Suppressor macrophage treated with lipopolysaccharide for 1 hour (primary cell): ENCODE measurements at regions not wholly inside any gene's neighbourhood (a gene's known extent, or its start where the extent isn't known, plus 50 kb on each side); places are given as distances from the start of the nearest gene placed in this dataset.
"Not testable (repeated sequence)": the region's sequence is repeated elsewhere in the genome, so short reads cannot be mapped to it uniquely, and the experiment has no call there.

Source experiments
- DNase-seq, 3 donors: peaks; one replicate each; pipeline ENCODE4 v3.0.0-alpha.2; 2020 to 2022

DNA sequence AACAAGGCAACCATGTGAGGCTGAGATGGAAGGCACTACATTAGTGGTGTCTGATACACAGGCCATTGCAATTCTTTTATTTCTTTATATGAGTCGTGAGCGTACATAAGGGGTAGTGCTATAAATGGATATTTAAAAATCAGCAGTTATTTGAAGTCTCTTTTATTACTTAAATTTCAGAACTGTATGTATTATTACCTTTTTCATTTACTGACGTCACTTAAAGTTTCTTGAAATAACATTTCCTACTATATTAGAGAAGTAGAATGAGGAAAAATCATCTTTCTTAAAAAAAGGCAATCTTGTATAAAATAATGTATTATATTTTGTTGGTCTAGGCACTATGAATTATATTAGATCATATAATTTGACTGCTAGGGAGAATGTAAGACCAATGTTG is 280.9 kb upstream of the CYLC2 start:
- DNase-seq: no peak

DNA sequence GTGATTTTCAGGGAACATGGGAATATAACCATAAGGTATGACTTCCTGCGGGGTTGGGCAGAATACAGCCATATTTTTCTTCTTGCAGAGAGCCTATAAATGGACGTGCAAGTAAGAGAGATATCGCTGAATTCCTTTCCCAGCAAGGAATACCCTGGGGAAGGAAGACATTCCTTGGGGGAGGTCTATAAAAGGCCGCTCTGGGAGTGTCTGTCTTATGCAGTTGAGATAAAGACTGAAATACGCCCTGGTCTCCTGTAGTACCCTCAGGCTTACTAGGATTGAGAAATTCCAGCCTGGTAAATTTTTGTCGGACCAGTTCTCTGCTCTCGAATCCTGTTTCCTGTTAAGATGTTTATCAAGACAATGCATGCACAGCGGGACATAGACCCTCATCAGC is 282.2 kb upstream of the CYLC2 start:
- not testable (repeated sequence) for DNase-seq

DNA sequence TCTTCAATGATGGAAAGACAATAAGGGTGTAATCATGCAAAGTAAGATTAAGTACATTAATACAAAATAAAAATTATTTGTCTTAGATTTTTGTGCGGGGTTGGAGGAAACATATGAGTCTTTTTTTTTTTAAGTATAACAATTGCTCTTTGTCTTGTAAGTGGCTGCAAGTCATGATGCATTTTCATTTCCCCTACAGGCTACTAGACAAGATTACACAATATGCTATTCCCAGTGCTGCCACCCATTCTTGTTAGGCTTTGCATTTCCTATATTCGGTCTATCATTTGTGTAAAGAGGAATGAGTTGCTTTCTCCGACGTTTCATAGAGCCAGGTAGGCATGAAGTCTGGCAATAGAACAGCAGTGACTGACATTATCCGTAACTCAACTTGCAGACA is 294.2 kb upstream of the CYLC2 start:
- DNase-seq: no peak

DNA sequence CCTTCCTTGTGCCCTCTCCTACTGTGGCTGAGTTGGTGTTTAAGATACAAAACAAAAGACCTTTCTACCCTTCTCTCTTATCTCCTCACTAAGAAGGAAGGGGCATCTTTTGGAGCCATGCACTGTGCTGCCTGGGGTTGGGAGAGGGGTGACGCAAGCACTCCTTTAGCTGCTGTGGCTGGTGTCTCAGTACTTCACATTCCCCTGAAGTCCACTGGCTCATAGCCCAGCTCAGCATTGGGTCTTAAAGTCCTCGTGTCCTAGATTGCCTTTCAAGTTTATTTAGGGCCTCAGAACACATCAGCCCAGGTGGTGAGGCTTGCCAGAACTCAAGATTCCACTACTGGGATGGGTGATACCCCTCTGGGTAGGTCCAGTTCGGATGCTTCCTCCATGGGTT is 325.9 kb upstream of the CYLC2 start:
- DNase-seq: no peak

DNA sequence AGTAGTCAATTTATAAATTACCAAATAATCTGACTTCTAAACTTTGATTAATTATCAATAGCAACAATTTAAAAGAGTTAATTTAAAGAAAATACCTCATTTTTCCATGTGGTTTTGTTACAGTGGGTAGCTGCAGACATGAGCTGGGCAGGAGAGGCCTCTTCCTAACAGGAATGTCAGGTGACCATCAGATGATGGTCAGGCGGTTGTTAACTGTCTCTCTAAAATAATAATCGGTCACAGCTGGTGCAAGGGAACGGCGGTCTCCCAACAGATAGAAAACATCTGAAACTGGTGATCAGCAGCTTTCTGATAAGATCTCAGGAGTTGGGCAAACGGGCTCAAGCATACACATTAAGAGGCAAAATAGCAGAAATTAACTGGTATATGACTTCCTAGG is 342.7 kb upstream of the CYLC2 start:
- no peak for DNase-seq

DNA sequence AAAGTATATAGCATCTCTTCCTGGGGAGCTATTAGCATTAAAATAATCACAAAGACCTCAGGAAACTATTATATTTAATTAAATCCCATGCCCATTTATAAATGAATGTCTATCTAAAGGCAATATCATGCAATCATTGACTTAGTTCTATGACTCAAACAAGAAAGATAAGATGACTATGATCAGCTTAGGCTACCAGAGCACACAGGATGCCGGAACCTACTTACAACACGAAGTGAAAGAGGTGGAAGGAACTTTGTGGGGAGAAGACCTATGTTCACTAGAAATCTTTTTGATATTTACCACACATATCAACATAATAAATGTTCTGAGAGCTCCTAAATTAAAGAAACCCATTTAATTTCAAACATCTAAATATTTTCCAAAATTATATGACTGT is 344.2 kb upstream of the CYLC2 start:
- DNase-seq: no peak

DNA sequence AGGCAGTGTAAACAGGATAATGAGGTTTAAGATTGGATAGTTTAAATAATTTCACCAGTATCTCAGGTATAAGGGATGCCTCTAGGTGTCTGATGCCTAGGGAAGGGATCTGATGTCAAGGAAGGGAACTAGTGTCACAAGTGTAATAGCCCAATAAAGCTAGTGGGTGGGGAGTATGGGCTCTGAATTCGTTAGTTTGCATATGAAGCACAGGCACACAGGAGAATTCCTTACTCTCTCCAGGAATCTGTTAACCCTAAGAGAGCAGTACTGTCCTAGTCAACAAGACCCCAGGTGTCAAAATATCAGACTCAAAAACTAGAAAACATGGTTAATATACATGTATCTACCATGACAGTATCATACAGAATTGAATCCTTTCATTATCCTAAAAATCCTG is 352.5 kb upstream of the CYLC2 start:
- DNase-seq: no peak

DNA sequence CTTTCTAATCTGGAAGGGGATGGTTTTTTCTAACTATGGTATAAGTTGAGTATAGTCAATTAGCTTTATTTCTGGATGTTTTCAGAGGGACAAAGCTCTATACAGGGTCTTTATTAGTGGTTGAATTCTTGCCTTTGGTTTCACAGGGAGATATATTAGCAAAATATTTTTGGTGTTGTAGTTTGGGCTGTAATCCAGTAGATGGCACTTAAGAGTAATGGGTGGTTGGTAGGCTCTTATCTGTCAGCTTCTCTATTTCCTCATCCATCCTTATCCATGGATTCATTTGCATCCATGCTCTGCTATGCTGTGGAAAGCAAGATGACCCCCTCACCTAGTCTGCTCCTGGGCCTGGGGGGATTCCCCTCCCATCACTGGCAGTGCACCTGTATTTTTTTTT is 363.6 kb upstream of the CYLC2 start:
- DNase-seq: peak; percentile 5 to 27 (median 22)

DNA sequence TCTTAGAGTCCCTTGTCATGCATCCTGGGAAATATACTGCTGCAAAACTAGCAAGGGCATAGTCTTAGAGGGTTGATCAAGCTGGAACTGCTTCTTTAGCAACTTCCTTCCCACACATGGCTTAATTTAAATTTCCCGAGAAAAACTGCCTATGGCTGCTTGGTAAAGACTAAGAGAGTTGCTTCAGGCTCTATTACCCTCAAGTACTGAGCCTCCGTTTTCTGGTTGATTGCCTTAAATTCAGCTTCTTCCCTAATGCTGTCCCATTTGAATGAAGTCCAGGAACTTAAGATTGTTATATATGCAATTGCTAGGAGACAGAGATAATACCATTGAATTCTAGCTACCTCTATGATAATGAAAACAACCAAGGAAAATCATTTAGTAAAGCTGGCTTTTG is 385.7 kb upstream of the CYLC2 start:
- no peak for DNase-seq

DNA sequence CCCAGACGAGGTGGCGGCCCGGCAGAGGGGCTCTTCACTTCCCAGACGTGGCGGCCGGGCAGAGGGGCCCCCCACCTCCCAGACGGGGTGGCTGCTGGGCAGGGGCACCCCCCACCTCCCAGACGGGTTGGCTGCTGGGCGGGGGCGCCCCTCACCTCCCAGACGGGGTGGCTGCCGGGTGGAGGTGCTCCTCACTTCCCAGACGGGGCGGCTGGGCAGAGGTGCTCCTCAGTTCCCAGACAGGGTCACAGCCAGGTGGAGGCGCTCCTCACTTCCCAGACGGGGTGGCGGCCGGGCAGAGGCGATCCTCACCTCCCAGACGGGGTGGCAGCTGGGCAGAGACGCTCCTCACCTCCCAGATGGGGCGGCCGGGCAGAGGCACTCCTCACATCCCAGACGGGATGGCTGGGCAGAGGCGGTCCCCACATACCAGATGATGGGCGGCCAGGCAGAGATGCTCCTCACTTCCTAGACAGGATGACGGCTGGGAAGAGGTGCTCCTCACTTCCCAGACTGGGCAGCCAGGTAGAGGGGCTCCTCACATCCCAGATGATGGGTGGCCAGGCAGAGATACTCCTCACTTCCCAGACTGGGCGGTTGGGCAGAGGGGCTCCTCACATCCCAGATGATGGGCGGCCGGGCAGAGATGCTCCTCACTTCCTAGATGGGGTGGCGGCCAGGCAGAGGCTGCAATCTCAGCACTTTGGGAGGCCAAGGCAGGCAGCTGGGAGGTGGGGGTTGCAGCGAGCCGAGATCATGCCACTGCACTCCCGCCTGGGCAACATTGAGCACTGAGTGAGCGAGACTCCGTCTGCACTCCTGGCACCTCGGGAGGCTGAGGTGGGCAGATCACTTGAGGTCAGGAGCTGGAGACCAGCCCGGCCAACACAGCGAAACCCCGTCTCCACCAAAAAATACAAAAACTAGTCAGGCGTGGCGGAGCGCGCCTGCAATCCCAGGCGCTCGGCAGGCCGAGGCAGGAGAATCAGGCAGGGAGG is 391.6 kb upstream of the CYLC2 start:
- DNase-seq: not testable (repeated sequence)

DNA sequence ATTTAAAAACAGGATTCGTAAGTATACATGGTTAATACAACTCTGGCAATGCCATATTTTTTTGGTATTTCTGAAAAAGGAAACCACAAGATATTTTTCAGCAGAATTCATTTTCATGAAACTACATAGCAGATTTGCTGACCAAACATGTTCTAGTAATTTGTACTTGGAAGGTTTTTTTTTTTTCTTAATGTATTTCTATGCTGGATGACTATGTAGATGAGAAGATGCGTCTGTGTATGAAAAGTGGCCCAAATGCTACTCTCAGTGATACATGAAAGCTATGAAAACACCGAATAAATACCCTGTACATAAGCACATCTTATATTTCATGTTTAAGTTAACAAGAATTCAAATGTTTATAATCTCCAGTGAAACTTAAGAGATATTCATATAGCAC is 400.9 kb upstream of the CYLC2 start:
- DNase-seq: no peak

DNA sequence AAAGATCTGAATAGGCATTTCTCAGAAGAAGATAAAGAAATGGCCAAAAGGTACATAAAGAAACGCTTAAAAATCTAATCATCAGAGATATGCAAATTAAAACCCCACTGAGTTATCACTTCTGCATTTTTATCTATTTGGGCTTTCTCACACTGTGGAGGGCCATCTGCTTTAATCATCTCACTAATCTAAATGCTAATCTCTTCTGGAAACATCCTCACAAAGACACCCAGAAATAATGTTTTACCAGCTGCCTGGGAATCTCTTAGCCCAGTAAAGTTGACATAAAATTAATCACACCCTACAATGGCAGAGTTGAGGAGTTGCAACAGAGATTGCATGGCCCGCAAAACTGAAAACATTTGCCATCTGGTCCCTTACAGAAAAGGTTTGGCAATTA is 407.9 kb upstream of the CYLC2 start:
- DNase-seq: no peak

DNA sequence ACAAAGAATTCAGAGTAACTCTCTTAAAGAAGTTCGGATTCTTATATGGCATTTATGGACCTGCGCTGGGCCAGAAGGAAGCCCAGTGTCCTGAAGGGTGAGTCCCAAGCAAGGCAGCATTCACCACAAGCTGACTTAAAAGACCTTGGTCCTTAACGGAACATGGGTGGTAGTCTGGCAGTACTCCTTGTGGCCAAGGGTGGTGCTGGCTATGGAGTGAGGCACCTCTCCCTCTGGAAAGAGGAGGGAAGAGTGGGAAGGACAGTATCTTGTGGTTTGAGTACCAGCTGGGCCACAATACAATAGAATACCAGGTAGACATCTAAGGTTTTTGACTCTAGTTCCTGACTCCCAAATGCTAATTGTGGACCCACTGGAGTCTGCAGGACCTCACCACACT is 425.7 kb upstream of the CYLC2 start:
- no peak for DNase-seq

DNA sequence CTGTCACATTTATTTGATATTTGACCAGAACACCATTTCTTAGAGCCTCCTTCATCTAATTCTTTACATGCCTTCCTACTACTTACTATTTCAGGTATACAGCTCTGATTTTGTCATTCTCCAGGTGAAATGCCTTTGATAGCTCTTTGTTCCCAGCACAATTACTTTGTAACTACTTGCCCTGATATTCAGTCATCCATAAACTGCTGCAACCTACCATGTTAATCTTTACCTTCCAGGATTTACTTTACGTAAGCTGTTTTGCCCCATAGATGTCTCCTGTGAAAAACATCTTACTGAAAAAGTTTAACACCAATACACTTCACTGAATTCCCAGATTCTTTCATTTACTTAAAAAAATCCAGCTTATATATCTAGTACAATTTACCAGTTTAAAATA is 443.8 kb upstream of the CYLC2 start:
- no peak for DNase-seq

DNA sequence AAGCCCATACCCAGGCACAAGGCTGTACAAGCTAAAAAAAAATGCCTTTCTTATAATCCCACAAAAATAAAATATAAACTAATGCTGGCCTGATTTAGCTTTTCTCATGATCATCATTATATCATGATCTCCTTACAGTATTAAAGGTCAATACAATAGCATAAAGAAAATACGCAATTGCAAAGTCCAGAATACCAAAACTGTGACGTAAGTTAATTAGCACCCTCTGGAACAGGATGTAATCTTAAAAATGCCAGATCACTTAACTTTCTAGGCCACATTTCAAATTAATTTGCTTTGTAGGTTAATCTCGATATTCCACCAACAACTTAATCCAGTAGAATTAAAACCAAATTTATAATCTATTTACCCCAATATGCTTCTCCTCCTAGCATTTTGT is 444.2 kb upstream of the CYLC2 start:
- DNase-seq: no peak

DNA sequence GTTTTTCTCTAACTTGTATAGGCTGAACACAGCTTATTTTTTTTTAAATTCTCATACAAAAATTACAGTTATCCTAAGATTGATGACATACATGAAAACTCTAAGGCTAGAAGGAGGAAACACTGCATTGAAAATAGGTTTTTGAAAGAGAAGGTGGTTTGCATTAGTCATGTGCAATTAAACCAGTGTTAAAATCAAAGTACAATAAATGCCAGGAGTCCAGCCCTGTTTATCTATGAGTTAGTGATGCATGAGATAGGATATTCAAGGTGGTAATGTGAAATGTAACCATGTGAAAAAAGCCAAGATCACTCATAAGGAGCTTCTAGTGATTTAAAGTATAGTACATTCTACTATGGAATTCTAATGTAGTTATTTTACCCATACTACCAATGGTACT is 444.9 kb upstream of the CYLC2 start:
- DNase-seq: no peak

DNA sequence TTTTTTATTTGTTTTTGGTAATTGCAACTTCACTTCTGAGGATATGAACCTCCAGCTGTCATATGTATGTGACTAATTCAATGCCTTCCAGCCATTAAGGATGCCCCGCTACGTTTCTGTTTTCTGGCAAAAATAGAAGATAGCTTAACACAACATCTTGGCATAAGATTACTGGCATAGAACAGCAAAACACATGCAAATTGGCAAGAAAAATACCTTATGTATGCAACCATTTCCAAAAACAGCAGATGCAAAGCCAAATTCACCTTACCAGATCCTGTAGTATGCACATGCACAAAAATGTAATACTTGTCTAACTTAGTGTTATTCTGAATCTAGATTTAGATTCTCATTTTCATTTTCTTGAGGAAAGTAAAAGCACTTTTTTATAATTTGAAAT is 461.1 kb upstream of the CYLC2 start:
- DNase-seq: no peak

DNA sequence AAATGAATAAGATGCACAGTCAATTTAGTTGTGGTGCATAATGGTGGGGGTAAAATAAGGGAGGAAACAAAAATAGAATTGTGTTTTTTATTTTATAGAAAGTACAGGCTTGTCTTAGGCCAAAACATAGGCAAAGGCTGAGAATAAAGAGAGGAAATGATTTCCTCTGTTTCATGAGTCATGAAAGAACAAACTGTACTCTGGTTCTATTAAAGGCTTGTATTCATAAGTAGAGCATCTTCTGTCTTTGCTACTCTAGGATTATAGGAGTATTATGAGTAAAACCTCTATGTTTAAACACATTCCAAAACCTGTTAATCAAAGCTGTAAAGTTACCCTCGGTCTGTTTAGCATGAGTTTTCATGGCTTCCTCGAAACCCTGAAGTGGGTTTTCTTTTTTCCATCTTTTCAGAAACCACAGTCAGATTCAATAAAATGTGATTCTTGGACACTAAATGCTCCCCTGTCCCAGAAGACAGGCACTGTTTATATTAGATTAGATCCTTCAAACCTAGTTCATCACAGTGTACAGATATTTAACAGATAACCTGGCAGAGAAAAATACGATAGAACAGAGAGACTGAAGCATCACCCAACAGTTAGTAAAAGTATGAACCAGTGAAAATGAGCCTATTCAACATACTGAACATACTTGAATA is 473.9 kb upstream of the CYLC2 start:
- DNase-seq: no peak

DNA sequence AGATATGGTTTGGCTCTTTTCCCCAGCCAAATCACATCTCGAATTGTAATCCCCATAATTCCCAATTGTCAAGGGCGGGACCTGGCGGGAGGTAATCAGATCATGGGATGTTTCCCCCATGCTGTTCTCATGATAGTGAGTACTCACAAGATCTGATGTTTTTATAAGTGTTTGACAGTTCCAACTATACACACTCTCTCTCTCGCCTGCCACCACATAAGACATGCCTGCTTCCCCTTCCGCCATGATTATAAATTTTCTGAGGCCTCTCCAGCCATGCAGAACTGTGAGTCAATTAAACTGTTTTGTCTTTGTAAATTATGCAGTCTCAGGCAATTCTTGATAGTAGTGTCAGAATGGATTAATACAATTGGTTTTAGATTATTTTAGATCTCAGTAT is 475.7 kb upstream of the CYLC2 start:
- no peak for DNase-seq

DNA sequence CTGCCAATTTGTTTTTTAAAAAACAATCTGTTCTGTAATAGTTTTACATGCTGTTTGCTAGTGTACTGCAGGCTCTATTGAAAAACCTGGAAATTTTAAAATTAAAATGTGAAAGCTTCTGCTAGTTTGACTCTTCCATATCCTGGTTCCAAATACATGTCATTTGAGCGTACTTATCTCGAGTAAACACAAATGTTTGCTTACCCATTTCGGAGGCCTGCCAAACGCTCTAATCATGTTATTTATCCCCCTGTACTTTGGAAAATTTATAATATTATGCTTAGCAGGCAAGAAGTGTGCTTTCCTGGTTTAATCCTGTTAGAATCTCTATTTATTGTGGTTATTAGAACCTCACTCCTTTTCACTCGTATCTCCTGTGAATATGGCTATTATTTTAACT is 476.8 kb upstream of the CYLC2 start:
- DNase-seq: no peak

DNA sequence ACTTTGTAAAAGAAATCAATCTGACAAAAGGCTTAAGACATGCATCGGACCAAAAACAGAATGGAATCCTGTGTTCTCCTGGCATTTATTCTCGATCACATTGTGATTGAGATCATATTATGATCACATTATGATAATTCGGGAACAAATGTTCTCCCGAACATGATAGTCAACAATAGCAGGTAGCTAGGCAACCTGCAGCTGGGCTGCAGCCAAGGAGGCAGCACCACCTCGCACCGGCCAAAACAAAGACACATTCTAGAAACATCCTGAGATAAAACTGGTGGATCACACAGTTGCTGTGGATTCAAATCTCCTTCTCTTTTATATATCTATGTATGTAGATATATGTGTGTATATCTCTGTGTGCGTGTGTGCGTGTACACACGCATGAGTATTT is 480.6 kb upstream of the CYLC2 start:
- no peak for DNase-seq

DNA sequence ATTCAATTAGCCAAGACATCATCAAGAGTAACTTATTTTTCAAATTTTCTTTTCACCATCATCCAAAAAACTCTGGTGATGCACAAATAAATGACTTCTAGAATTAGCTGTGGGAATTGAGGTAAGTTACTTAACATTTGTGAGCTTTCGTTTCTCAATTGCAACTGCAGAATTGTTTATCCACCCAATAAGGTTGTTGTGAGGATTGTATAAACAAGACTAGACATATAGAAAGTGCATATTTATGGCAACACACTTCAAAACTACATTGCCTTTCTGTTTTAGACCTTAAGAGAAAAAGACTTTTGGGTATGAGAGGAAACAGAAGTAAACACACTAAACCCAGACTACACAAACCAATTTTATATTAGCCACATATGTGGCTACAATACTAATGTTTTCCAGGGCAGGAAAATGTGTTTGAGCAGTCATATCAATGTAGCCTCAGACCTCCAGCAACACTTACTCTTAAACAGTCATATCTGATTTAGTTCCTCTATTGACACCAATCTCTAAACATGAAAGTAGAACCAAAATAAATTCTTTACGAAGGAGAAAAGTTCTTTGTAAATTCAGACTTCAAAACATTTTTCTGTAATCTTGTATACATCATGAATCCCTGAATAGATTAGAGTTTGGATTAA is 488.0 kb upstream of the CYLC2 start:
- no peak for DNase-seq

DNA sequence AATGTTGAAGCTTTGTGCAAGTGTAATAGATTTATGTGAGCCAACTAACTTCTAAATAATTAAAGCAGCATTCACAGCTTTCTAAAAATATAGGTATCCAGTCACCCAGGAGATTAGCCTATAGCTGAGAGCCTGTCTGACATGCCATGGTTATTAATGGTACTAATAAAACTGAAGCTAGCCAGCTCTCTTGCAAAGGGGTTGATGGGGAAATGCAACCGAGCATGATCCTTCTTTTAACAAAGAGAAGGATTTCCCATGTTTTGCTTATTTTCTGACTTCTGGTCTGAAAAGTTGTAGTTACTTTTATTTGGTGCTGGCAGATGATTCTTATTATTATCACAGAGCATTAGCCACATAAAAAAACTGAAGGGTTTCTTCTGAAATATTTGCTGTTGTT is 488.7 kb upstream of the CYLC2 start:
- no peak for DNase-seq

DNA sequence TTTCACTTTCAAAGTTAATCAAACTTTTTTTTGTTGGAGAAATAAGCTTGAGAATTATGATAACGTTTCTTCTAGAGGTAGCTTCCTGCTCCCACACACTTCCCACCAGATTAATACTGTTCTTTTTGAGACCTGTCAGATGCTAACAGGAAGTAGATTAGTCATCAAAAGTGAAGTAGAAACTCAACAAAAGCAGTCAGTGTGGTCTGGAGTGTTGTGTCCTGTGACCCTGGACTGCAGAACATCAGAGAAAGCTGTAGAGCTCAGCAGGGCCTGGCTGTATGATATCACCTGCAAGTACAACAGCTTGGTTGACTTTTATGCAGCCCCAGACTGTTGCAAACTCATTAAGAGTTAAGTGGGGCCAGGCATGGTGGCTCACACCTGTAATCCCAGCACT is 495.7 kb upstream of the CYLC2 start:
- DNase-seq: no peak
